T-cell (primary cell): ENCODE measurements at regions not wholly inside any gene's neighbourhood (a gene's known extent, or its start where the extent isn't known, plus 50 kb on each side); places are given as distances from the start of the nearest gene placed in this dataset.
A peak's percentile ranks its signal among the peaks of the same experiment; 100 is the strongest.

Experiments
- ATAC-seq, 4 experiments: fragments of 200-7000 bp in 3 of 4; fragments of 150-1000 bp in 1 of 4; cut with Tn5 transposase; replicated peaks in 1 of 4; 1 replicate in 3 of 4; 2 replicates in 1 of 4; pipeline ENCODE4 v1.10.0; 2021; ENCODE audit warnings: moderate library complexity in 3 of 4, mild to moderate bottlenecking in 2 of 4, moderate number of reproducible peaks in 1 of 4
- CTCF ChIA-PET, 2 donors: fragments of 300-600 bp; sonication (Branson Sonifier 250); formaldehyde crosslinking; loops; one replicate each; lab custom pipeline; 2022; ENCODE audit warnings: antibody characterized with exemption in 2 of 2; lab: Charles Lee
- POLR2A ChIA-PET, 2 donors: fragments of 300-600 bp; sonication (Branson Sonifier 250); formaldehyde crosslinking; loops; one replicate each; lab custom pipeline; 2022; ENCODE audit warnings: antibody characterized with exemption in 2 of 2; lab: Charles Lee
- DNase-seq, 35 experiments: peaks; one replicate each; pipeline versions ENCODE4 v3.0.0 to v3.0.0-alpha.2; 2013 to 2023
- H3K27ac ChIP-seq: one replicate; pipeline ENCODE4 v1.5.1; 2013; ENCODE audit warnings: low read length
- H3K27me3 ChIP-seq, 2 experiments: replicated peaks in 1 of 2; 1 replicate in 1 of 2; 2 replicates in 1 of 2; pipeline versions ENCODE4 v1.6.1 to v1.7.0; 2013; ENCODE audit warnings: low read length in 1 of 2, mixed read lengths in 1 of 2; ENCODE audit not compliant: control insufficient read depth in 2 of 2, insufficient read depth in 2 of 2; ENCODE audit errors: extremely low read depth in 1 of 2
- H3K36me3 ChIP-seq, 2 donors: 1 replicate in 1 of 2; 2 replicates in 1 of 2; pipeline versions ENCODE4 v1.6.1 to v1.7.0; 2013; ENCODE audit warnings: low read length in 1 of 2; ENCODE audit not compliant: control insufficient read depth in 2 of 2, insufficient read depth in 1 of 2; ENCODE audit errors: extremely low read depth in 1 of 2
- H3K4me1 ChIP-seq, 2 experiments: 1 replicate in 1 of 2; 2 replicates in 1 of 2; pipeline versions ENCODE4 v1.6.1 to v1.7.0; 2013; ENCODE audit warnings: low read length in 2 of 2, mixed read lengths in 1 of 2; ENCODE audit not compliant: insufficient read depth in 2 of 2, control insufficient read depth in 1 of 2; ENCODE audit errors: extremely low read depth in 1 of 2
- H3K4me3 ChIP-seq, 2 donors: 1 replicate in 1 of 2; 2 replicates in 1 of 2; pipeline versions ENCODE4 v1.5.1 to v1.7.0; 2013; ENCODE audit warnings: mild to moderate bottlenecking in 2 of 2, low read length in 1 of 2, moderate library complexity in 1 of 2; ENCODE audit not compliant: control insufficient read depth in 1 of 2; ENCODE audit errors: extremely low read depth in 1 of 2
- H3K9me3 ChIP-seq: 2 replicates; pipeline ENCODE4 v1.7.0; 2013
- H3K27ac Mint-ChIP-seq, 2 donors: one replicate each; pipeline ENCODE4 v1.8.0; 2020 to 2021; ENCODE audit warnings: mild to moderate bottlenecking in 2 of 2, mixed read lengths in 2 of 2
- H3K27me3 Mint-ChIP-seq, 2 donors: one replicate each; pipeline ENCODE4 v1.8.0; 2021 to 2022; ENCODE audit warnings: mixed read lengths in 2 of 2
- H3K36me3 Mint-ChIP-seq: one replicate; pipeline ENCODE4 v1.8.0; 2021; ENCODE audit warnings: mixed read lengths
- H3K4me1 Mint-ChIP-seq, 3 donors: one replicate each; pipeline ENCODE4 v1.8.0; 2020 to 2022; ENCODE audit warnings: mixed read lengths in 3 of 3, mild to moderate bottlenecking in 1 of 3
- H3K4me3 Mint-ChIP-seq, 3 donors: one replicate each; pipeline ENCODE4 v1.8.0; 2020 to 2022; ENCODE audit warnings: mild to moderate bottlenecking in 3 of 3, mixed read lengths in 3 of 3, moderate library complexity in 3 of 3
- H3K9me3 Mint-ChIP-seq, 3 donors: one replicate each; pipeline ENCODE4 v1.8.0; 2020 to 2022; ENCODE audit warnings: mixed read lengths in 3 of 3
- WGBS: methylation state at CpG from one replicate; pipeline ENCODE4 v1.1.5; 2013; ENCODE audit warnings: missing lambda C conversion rate; ENCODE audit not compliant: insufficient coverage; 5-methylcytosine and 5-hydroxymethylcytosine counted together

DNA sequence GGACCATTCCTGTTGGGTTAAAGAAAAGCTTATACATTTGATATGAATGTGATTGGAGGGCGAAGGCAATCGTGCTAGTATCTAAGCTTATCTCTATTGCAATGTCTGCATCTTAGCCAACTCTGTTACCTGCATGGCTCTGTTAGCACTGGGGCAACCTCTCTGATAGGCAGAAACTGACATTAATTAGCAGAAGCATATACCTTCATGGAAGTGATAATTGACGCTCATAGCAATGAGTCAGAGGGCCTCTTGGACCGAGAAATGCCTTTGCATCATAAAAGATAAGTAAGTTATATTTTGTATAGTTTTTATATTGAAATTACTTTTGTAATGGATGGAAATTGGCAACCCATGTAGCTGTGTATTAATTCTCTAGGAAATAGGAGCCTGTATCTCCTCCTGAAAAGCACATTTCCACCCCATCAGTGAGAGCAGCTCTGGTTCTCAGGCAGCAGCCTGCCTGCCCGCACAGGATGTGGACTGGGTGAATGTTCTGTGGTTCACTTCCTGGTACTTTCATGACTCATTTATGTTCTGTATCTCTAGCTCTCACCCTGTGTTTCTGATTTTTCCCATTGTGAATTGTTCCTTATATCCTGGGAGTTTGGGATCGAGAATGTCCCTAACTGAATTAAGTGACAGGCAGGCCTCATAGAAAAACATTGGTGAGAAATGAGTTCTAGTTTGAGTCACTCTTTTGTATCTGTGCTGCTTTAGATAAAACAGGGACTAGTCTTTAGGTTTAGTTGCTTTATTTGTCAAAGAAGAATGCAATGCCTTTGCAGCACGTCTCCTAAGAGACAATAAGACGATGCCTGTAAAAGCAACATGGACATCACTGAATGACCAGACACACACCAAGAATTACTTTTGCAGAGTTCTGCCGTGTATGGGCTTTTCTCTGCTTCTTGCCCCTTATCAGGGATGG is 344.9 kb downstream of the DCDC2C start:
- H3K4me1 ChIP-seq = peaks cover 0 to 3% of the 10 kb centered on the region in 2 experiments
- no peak overlapping the region for H3K27ac ChIP-seq
- no peaks in the 10 kb centered on the region for H3K27me3 Mint-ChIP-seq
- CTCF ChIA-PET = no interaction called here
- 63% methylated on average over 3 of the region's 9 CpGs for WGBS
- H3K4me3 ChIP-seq = no peak overlapping the region
- POLR2A ChIA-PET = no interaction called here
- ATAC-seq (peak in 1 of 4 experiments; percentile 58), DNase-seq (peak in 1 of 35 experiments; percentile 8)
- no peak overlapping the region for H3K27ac Mint-ChIP-seq
- no peaks in the 10 kb centered on the region for H3K9me3 ChIP-seq
- H3K27me3 ChIP-seq = no peaks in the 10 kb centered on the region
- no peaks in the 10 kb centered on the region for H3K36me3 Mint-ChIP-seq
- no peaks in the 10 kb centered on the region for H3K36me3 ChIP-seq
- H3K9me3 Mint-ChIP-seq = peaks cover 0 to 11% (median 2%) of the 10 kb centered on the region in 3 donors
- H3K4me3 Mint-ChIP-seq = no peak overlapping the region
- peaks cover 0 to 13% (median 2%) of the 10 kb centered on the region in 3 donors for H3K4me1 Mint-ChIP-seq

- DNase-seq = no peak
- ChIA-PET CTCF (no interaction called here), POLR2A (no interaction called here)
- H3K4me3 ChIP-seq = no peak overlapping the region
- no peaks in the 10 kb centered on the region for H3K36me3 Mint-ChIP-seq
- H3K4me1 Mint-ChIP-seq = peaks cover 0 to 13% (median 2%) of the 10 kb centered on the region in 3 donors
- H3K36me3 ChIP-seq = no peaks in the 10 kb centered on the region
- ATAC-seq = no peak
- no peaks in the 10 kb centered on the region for H3K9me3 ChIP-seq
- 83% methylated on average over 1 of the region's 3 CpGs for WGBS
- H3K27me3 Mint-ChIP-seq = no peaks in the 10 kb centered on the region
- H3K27ac ChIP-seq = no peak overlapping the region
- H3K27ac Mint-ChIP-seq = no peak overlapping the region
- no peaks in the 10 kb centered on the region for H3K27me3 ChIP-seq
- H3K4me3 Mint-ChIP-seq = no peak overlapping the region
- H3K9me3 Mint-ChIP-seq = peaks cover 0 to 4% (median 2%) of the 10 kb centered on the region in 3 donors
- H3K4me1 ChIP-seq = peaks cover 0 to 3% of the 10 kb centered on the region in 2 experiments
Observed at GRCh38 chr2:4049463-4049862, 346.1 kb downstream of the DCDC2C start.

DNA sequence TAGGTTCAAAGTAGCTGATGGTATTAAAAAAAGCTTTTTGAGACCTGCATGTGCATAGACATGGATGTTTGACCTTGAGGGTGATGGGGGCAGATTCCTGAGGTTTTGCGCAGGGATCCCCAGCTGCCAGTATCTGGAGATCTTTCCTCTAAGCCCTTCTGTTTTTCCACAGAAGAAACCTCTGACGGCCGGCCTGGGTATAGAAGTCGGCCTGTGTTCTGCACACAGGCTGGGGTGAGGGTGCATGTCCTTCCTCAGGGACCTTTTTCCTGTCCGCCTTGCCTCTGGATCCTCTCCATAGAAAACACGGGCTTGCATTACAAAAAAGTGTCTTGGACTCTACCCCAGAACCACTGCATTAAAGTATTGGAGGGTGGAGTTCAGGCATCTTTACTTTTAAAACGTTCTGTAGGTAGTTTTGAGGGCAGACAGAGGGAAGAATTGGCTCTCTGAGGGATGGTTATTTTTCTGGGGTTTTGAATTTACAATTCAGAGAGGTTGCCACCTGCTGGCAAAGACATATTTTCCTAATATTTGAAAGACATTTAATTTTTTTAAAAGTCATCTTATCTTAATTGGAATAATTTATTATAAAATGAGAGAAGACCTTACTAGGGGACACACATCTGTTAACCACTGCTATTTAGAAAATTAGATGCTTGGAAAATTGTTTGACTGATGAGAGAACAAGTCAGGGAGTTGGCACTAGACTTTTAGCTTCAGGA is 350.6 kb downstream of the DCDC2C start:
- Histone ChIP-seq H3K27me3 (peaks cover 0 to 3% of the 10 kb centered on the region in 2 experiments), H3K4me3 (no peak overlapping the region), H3K27ac (no peak overlapping the region), H3K9me3 (no peaks in the 10 kb centered on the region), H3K36me3 (no peaks in the 10 kb centered on the region), H3K4me1 (no peaks in the 10 kb centered on the region)
- no peak overlapping the region for H3K4me3 Mint-ChIP-seq
- H3K4me1 Mint-ChIP-seq = peaks cover 0 to 2% (median 0%) of the 10 kb centered on the region in 3 donors
- ATAC-seq = no peak
- H3K9me3 Mint-ChIP-seq = peaks cover 0 to 7% (median 2%) of the 10 kb centered on the region in 3 donors
- no CpG with 5 or more reads among the region's 7 CpGs for WGBS
- H3K36me3 Mint-ChIP-seq = no peaks in the 10 kb centered on the region
- ChIA-PET CTCF (no interaction called here), POLR2A (no interaction called here)
- H3K27me3 Mint-ChIP-seq = no peaks in the 10 kb centered on the region
- H3K27ac Mint-ChIP-seq = no peak overlapping the region
- no peak for DNase-seq

GRCh38 chr2:4066217-4066616 is 362.8 kb downstream of the DCDC2C start:
- no peaks in the 10 kb centered on the region for H3K27me3 ChIP-seq
- no peaks in the 10 kb centered on the region for H3K36me3 ChIP-seq
- ChIA-PET POLR2A (no interaction called here), CTCF (no interaction called here)
- no peak overlapping the region for H3K27ac ChIP-seq
- ATAC-seq = no peak
- no peak overlapping the region for H3K4me3 ChIP-seq
- no peak for DNase-seq
- 82% methylated on average over 1 of the region's 4 CpGs for WGBS
- H3K9me3 Mint-ChIP-seq = peaks cover 0 to 3% (median 0%) of the 10 kb centered on the region in 3 donors
- H3K9me3 ChIP-seq = no peaks in the 10 kb centered on the region
- no peaks in the 10 kb centered on the region for H3K4me1 Mint-ChIP-seq
- no peaks in the 10 kb centered on the region for H3K36me3 Mint-ChIP-seq
- no peak overlapping the region for H3K27ac Mint-ChIP-seq
- H3K4me1 ChIP-seq = no peaks in the 10 kb centered on the region
- H3K4me3 Mint-ChIP-seq = no peak overlapping the region
- no peaks in the 10 kb centered on the region for H3K27me3 Mint-ChIP-seq

DNA sequence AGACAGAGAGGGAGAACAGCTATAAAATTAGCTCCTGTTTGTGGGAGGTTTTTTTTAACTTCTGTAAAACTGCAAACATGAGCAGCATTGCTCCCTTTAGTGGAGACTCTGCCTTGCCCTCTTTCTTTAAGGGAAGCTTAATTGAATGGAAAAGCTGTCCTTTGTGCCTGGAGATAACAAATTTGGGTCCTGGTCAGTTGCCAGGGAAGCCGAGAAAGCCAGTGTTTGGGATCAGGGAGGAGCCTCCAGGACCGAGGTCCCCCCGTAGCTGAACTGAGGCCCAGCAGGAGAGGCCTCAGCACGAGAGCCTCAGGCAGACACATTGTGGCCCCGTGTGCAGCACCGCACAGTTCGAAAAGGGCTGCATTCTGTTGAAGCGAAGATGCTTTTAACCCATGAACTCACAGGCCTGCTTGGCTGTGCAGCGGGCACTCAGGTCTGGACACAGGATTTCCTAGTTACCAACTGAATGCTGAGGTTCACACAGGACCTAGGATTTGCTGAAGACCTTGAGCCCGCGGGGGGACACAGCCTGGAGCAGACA is 369.7 kb downstream of the DCDC2C start:
- no peak overlapping the region for H3K27ac ChIP-seq
- ATAC-seq (no peak), DNase-seq (no peak)
- H3K4me1 ChIP-seq = no peaks in the 10 kb centered on the region
- H3K4me3 Mint-ChIP-seq = no peak overlapping the region
- H3K36me3 Mint-ChIP-seq = no peaks in the 10 kb centered on the region
- ChIA-PET CTCF (no interaction called here), POLR2A (no interaction called here)
- no peaks in the 10 kb centered on the region for H3K9me3 ChIP-seq
- no peak overlapping the region for H3K4me3 ChIP-seq
- 90% methylated on average over 11 of the region's 11 CpGs for WGBS
- no peak overlapping the region for H3K27ac Mint-ChIP-seq
- H3K9me3 Mint-ChIP-seq = peaks cover 0 to 3% (median under 1%) of the 10 kb centered on the region in 3 donors
- no peaks in the 10 kb centered on the region for H3K27me3 ChIP-seq
- H3K4me1 Mint-ChIP-seq = no peaks in the 10 kb centered on the region
- H3K27me3 Mint-ChIP-seq = no peaks in the 10 kb centered on the region
- H3K36me3 ChIP-seq = no peaks in the 10 kb centered on the region

DNA sequence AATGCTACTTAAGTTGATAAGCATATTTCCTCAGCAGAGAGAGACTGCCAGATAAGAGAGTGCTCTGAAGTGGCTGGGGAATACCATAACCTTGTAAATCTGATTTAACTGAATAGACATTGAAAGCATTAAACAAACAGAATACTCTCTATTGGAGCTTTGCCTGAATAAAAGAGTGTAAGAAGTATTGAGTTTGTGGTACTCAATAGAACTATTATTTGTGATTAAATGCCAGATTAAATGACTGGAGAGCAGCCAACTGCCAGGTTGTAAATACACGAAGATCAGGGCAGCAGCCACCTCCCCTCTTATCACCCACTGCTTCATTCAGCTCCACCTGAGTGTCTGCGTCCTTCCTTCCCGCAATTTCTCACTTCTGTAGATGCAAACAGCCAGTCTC is 373.6 kb downstream of the DCDC2C start:
- Histone ChIP-seq H3K36me3 (no peaks in the 10 kb centered on the region), H3K27ac (no peak overlapping the region), H3K27me3 (no peaks in the 10 kb centered on the region), H3K4me1 (no peaks in the 10 kb centered on the region), H3K9me3 (no peaks in the 10 kb centered on the region), H3K4me3 (no peak overlapping the region)
- no peak for DNase-seq
- Mint-ChIP-seq H3K36me3 (no peaks in the 10 kb centered on the region), H3K27me3 (no peaks in the 10 kb centered on the region), H3K9me3 (peaks cover 2 to 9% (median 4%) of the 10 kb centered on the region in 3 donors), H3K4me1 (no peaks in the 10 kb centered on the region), H3K4me3 (no peak overlapping the region), H3K27ac (no peak overlapping the region)
- ChIA-PET CTCF (no interaction called here), POLR2A (no interaction called here)
- WGBS = 80% methylated on average over 1 of the region's 3 CpGs
- no peak for ATAC-seq
